KMS-11 (cell line): ENCODE measurements at regions not wholly inside any gene's neighbourhood (a gene's known extent, or its start where the extent isn't known, plus 50 kb on each side); places are given as distances from the start of the nearest gene placed in this dataset.
A peak's percentile ranks its signal among the peaks of the same experiment; 100 is the strongest.

Experiments used
- H2AFZ ChIP-seq: fragments of 200-600 bp; sonication (generic); 2 replicates; pipeline ENCODE4 v1.6.1; 2016; ENCODE audit warnings: antibody characterized with exemption, mixed run types, low read depth
- H3K27ac ChIP-seq: fragments of 200-600 bp; sonication (generic); 2 replicates; pipeline ENCODE4 v1.6.1; 2016; ENCODE audit warnings: mild to moderate bottlenecking, mixed run types
- H3K27me3 ChIP-seq: fragments of 200-600 bp; sonication (generic); 2 replicates; pipeline ENCODE4 v1.6.1; 2017; ENCODE audit warnings: mild to moderate bottlenecking, low read depth, mixed run types, moderate library complexity; ENCODE audit not compliant: insufficient read depth
- H3K36me3 ChIP-seq: fragments of 200-600 bp; sonication (generic); 2 replicates; pipeline ENCODE4 v1.6.1; 2017; ENCODE audit warnings: mild to moderate bottlenecking, mixed run types; ENCODE audit not compliant: insufficient read depth
- H3K4me1 ChIP-seq: fragments of 200-600 bp; sonication (generic); 2 replicates; pipeline ENCODE4 v1.6.1; 2016; ENCODE audit warnings: mild to moderate bottlenecking, low read depth, mixed run types; ENCODE audit not compliant: poor library complexity, severe bottlenecking
- H3K4me2 ChIP-seq: fragments of 200-600 bp; sonication (generic); 2 replicates; pipeline ENCODE4 v1.7.0; 2016; ENCODE audit warnings: mild to moderate bottlenecking, mixed run types
- H3K4me3 ChIP-seq: fragments of 200-600 bp; sonication (generic); IDR thresholded peaks from 2 replicates; pipeline ENCODE4 v1.6.1; 2017; ENCODE audit warnings: low read depth, low read length, mixed read lengths; ENCODE audit not compliant: insufficient read depth
- H3K79me2 ChIP-seq: fragments of 200-600 bp; sonication (generic); 2 replicates; pipeline ENCODE4 v1.6.1; 2016; ENCODE audit warnings: low read depth, mixed run types; ENCODE audit not compliant: insufficient read depth
- H3K9ac ChIP-seq: fragments of 200-600 bp; sonication (generic); 2 replicates; pipeline ENCODE4 v1.6.1; 2016; ENCODE audit warnings: mild to moderate bottlenecking, mixed run types
- H4K20me1 ChIP-seq: fragments of 200-600 bp; sonication (generic); 2 replicates; pipeline ENCODE4 v1.6.1; 2016; ENCODE audit warnings: mild to moderate bottlenecking, mixed run types; ENCODE audit not compliant: insufficient read depth
- TF ChIP-seq, protein P1 (sequence below): fragments of 200-600 bp; sonication (generic); conservative IDR thresholded peaks from 2 replicates; pipeline ENCODE4 v1.6.1; 2017; ENCODE audit warnings: low read depth, mild to moderate bottlenecking, antibody characterized with exemption, low read length, moderate library complexity, mixed read lengths

- Histone ChIP-seq H3K4me1 (no peaks in the 10 kb centered on the region), H2AFZ (peak overlapping the region; percentile 12; the same call in 1 of the 2 replicates), H3K79me2 (no peaks in the 10 kb centered on the region), H4K20me1 (no peaks in the 10 kb centered on the region), H3K27ac (no peak overlapping the region; the same call in 1 of the 2 replicates), H3K36me3 (no peaks in the 10 kb centered on the region), H3K4me3 (no peak overlapping the region), H3K9ac (no peak overlapping the region), H3K4me2 (peak overlapping the region; percentile 22; the same call in 1 of the 2 replicates), H3K27me3 (no peaks in the 10 kb centered on the region)
- TF ChIP-seq, protein P1, sequence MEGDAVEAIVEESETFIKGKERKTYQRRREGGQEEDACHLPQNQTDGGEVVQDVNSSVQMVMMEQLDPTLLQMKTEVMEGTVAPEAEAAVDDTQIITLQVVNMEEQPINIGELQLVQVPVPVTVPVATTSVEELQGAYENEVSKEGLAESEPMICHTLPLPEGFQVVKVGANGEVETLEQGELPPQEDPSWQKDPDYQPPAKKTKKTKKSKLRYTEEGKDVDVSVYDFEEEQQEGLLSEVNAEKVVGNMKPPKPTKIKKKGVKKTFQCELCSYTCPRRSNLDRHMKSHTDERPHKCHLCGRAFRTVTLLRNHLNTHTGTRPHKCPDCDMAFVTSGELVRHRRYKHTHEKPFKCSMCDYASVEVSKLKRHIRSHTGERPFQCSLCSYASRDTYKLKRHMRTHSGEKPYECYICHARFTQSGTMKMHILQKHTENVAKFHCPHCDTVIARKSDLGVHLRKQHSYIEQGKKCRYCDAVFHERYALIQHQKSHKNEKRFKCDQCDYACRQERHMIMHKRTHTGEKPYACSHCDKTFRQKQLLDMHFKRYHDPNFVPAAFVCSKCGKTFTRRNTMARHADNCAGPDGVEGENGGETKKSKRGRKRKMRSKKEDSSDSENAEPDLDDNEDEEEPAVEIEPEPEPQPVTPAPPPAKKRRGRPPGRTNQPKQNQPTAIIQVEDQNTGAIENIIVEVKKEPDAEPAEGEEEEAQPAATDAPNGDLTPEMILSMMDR, result no peak
Observed at GRCh38 chr18:70464343-70465114, 175.7 kb downstream of the SOCS6 start.

GRCh38 chr18:70463085-70463484, 174.2 kb downstream of the SOCS6 start:
- H3K4me1 ChIP-seq, result no peaks in the 10 kb centered on the region
- no peaks in the 10 kb centered on the region for H4K20me1 ChIP-seq
- TF ChIP-seq, protein P1, result no peak
- H3K4me3 ChIP-seq, result no peak overlapping the region
- no peak overlapping the region for H3K4me2 ChIP-seq
- no peaks in the 10 kb centered on the region for H3K36me3 ChIP-seq
- H2AFZ ChIP-seq, result no peak overlapping the region
- H3K79me2 ChIP-seq, result no peaks in the 10 kb centered on the region
- no peak overlapping the region for H3K27ac ChIP-seq
- H3K9ac ChIP-seq, result no peak overlapping the region
- no peaks in the 10 kb centered on the region for H3K27me3 ChIP-seq

DNA sequence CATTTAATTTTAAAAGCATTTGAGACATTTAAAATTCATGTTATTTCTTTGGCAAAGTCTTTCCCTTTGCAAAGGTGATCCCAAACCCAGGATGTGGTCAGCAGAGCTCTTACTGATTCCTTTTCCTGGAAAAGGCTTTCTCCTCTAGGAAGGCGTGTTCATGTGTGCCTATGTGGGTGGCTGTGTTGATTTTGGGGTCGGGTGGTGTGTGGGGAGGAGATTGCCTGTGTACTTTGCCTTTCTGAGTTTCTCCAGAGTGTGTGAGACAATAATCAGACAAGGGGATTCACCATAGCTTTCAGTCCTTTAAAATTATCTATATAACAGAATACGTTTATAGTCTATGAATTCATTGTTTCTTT, 173.2 kb downstream of the SOCS6 start:
- no peak overlapping the region for H3K9ac ChIP-seq
- no peaks in the 10 kb centered on the region for H3K4me1 ChIP-seq
- no peaks in the 10 kb centered on the region for H4K20me1 ChIP-seq
- H3K79me2 ChIP-seq, result no peaks in the 10 kb centered on the region
- no peak overlapping the region for H3K4me2 ChIP-seq
- H3K27ac ChIP-seq, result no peak overlapping the region
- H2AFZ ChIP-seq, result no peak overlapping the region
- no peaks in the 10 kb centered on the region for H3K36me3 ChIP-seq
- no peak overlapping the region for H3K4me3 ChIP-seq
- H3K27me3 ChIP-seq, result no peaks in the 10 kb centered on the region
- TF ChIP-seq, protein P1, result no peak

DNA sequence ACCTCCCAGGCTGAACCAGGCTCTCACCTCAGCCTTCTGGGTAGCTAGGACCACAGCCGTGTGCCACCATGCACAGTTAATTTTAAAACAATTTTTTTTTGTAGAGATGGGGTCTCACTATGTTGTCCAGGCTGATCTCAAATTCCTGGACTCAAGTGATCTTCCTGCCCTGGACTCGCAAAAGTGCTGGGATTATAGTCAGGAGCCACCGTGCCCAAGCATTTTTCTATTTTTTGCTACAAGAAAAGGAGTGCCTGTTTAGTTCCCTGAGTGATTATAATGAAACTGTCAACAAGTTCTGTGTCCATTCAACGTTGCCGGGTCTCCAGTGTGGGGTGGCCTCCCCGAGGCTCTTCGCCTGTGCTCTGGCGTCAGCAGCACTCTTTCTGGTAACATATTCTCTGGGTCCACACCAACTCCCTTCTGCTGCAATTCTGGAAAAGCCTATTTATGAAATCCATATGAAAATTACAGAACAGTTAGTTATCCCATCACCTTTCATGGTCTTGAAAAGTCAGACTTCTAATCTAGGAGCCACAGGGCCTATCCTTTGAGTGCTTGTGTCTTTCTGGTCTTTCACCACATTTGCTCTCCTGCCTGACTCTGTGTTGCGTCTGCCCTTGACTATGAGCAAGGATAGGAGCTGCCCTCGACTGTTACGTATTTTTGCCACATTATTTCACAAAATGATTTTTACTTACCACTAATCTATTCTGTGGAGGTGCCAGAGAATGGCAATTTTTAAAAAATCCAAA, 172.7 kb downstream of the SOCS6 start:
- Histone ChIP-seq H3K9ac (no peak overlapping the region), H3K4me1 (no peaks in the 10 kb centered on the region), H4K20me1 (no peaks in the 10 kb centered on the region), H3K36me3 (no peaks in the 10 kb centered on the region), H3K79me2 (no peaks in the 10 kb centered on the region), H3K27ac (no peak overlapping the region), H3K27me3 (no peaks in the 10 kb centered on the region), H3K4me2 (no peak overlapping the region), H2AFZ (no peak overlapping the region), H3K4me3 (no peak overlapping the region)
- TF ChIP-seq, protein P1, result no peak
